Testis (tissue), 2 donors: ENCODE measurements at regions not wholly inside any gene's neighbourhood (a gene's known extent, or its start where the extent isn't known, plus 50 kb on each side); places are given as distances from the start of the nearest gene placed in this dataset.

ENCODE experiments used
- POLR2A ChIP-seq: fragments of 450-650 bp; IDR thresholded peaks from one replicate; pipeline ENCODE4 v1.6.1; 2017; ENCODE audit warnings: antibody characterized with exemption, mild to moderate bottlenecking, moderate library complexity
- TF ChIP-seq, protein P1 (sequence below), 3 experiments: fragments of 450-650 bp in 2 of 3; fragments of 200-600 bp in 1 of 3; sonication (generic) in 1 of 3; IDR thresholded peaks; one replicate each; pipeline ENCODE4 v1.5.1; 2016 to 2019; ENCODE audit warnings: antibody characterized with exemption in 3 of 3, mild to moderate bottlenecking in 2 of 3, moderate library complexity in 1 of 3

DNA sequence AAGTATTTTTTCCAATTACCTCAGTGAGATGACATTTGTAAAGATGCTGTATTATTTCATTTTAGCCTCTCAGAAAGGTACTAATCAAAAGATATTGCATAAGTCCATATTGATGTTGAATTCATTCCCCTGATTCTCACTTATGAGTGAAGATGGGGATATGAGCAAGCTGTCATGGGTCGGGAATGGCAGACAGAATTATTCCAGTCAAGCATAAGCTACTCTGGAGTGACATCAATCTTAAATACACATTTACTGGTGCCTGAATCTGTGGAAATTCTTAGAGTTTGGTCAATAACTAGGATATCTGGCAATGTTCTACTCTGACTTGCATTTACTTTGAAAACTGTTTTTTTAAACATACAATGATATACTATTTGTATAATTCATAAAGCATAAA, 283.8 kb upstream of the PCDH7 start:
- TF ChIP-seq, protein P1, sequence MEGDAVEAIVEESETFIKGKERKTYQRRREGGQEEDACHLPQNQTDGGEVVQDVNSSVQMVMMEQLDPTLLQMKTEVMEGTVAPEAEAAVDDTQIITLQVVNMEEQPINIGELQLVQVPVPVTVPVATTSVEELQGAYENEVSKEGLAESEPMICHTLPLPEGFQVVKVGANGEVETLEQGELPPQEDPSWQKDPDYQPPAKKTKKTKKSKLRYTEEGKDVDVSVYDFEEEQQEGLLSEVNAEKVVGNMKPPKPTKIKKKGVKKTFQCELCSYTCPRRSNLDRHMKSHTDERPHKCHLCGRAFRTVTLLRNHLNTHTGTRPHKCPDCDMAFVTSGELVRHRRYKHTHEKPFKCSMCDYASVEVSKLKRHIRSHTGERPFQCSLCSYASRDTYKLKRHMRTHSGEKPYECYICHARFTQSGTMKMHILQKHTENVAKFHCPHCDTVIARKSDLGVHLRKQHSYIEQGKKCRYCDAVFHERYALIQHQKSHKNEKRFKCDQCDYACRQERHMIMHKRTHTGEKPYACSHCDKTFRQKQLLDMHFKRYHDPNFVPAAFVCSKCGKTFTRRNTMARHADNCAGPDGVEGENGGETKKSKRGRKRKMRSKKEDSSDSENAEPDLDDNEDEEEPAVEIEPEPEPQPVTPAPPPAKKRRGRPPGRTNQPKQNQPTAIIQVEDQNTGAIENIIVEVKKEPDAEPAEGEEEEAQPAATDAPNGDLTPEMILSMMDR (IDR thresholded peaks at IDR 0.05) = no peak
- TF ChIP-seq POLR2A = no peak
